Mesothelial cell of epicardium (in vitro differentiated cells): ENCODE measurements at regions not wholly inside any gene's neighbourhood (a gene's known extent, or its start where the extent isn't known, plus 50 kb on each side); places are given as distances from the start of the nearest gene placed in this dataset.
A peak's percentile ranks its signal among the peaks of the same experiment; 100 is the strongest.
"Not testable (repeated sequence)": the region's sequence is repeated elsewhere in the genome, so short reads cannot be mapped to it uniquely, and the experiment has no call there.

Experiments
- DNase-seq, 2 experiments: peaks; one replicate each; pipeline ENCODE4 v3.0.0; 2021; ENCODE audit warnings: low spot score in 2 of 2; ENCODE audit not compliant: unreplicated experiment in 2 of 2
- H3K27ac Mint-ChIP-seq: 2 replicates; pipeline ENCODE4 v1.8.0; 2021; ENCODE audit warnings: mixed read lengths
- H3K27me3 Mint-ChIP-seq: 2 replicates; pipeline ENCODE4 v1.8.0; 2021; ENCODE audit warnings: low read depth, mixed read lengths
- H3K36me3 Mint-ChIP-seq: 2 replicates; pipeline ENCODE4 v1.8.0; 2021; ENCODE audit warnings: mixed read lengths
- H3K4me1 Mint-ChIP-seq: 2 replicates; pipeline ENCODE4 v1.8.0; 2021; ENCODE audit warnings: mixed read lengths
- H3K4me3 Mint-ChIP-seq: 2 replicates; pipeline ENCODE4 v1.8.0; 2021; ENCODE audit warnings: mild to moderate bottlenecking, moderate library complexity, mixed read lengths
- H3K9me3 Mint-ChIP-seq: 2 replicates; pipeline ENCODE4 v1.8.0; 2021; ENCODE audit warnings: mixed read lengths
- CTCF ChIP-seq: fragments of 200-600 bp; sonication (generic); IDR thresholded peaks from one replicate; pipeline ENCODE4 v1.5.0; 2021; ENCODE audit warnings: antibody characterized with exemption; ENCODE audit not compliant: unreplicated experiment

GRCh38 chr10:35263827-35264226 is 72.5 kb upstream of the CCNY start:
- not testable (repeated sequence) for H3K27me3 Mint-ChIP-seq, H3K4me3 Mint-ChIP-seq, H3K36me3 Mint-ChIP-seq, DNase-seq, H3K9me3 Mint-ChIP-seq, H3K27ac Mint-ChIP-seq
- peaks cover 21% of the 10 kb centered on the region for H3K4me1 Mint-ChIP-seq

GRCh38 chr10:35264636-35265035 is 71.7 kb upstream of the CCNY start:
- not testable (repeated sequence) for H3K36me3 Mint-ChIP-seq, H3K27me3 Mint-ChIP-seq, DNase-seq, H3K4me3 Mint-ChIP-seq, H3K9me3 Mint-ChIP-seq
- peaks cover 26% of the 10 kb centered on the region for H3K4me1 Mint-ChIP-seq
- H3K27ac Mint-ChIP-seq = peak overlapping the region; percentile 10

GRCh38 chr10:35265435-35265834 is 70.9 kb upstream of the CCNY start:
- H3K36me3 Mint-ChIP-seq = no peaks in the 10 kb centered on the region
- no peak overlapping the region for H3K4me3 Mint-ChIP-seq
- H3K27ac Mint-ChIP-seq = peak overlapping the region; percentile 17
- no peak for DNase-seq
- peaks cover 32% of the 10 kb centered on the region for H3K4me1 Mint-ChIP-seq
- no peak for TF ChIP-seq CTCF
- H3K27me3 Mint-ChIP-seq = no peaks in the 10 kb centered on the region
- H3K9me3 Mint-ChIP-seq = peaks cover 4% of the 10 kb centered on the region

GRCh38 chr10:35268323-35268722 is 68.0 kb upstream of the CCNY start:
- TF ChIP-seq CTCF = no peak
- Mint-ChIP-seq H3K4me3 (no peak overlapping the region), H3K36me3 (no peaks in the 10 kb centered on the region), H3K4me1 (peaks cover 43% of the 10 kb centered on the region), H3K27ac (peak overlapping the region; percentile 90), H3K9me3 (peaks cover 4% of the 10 kb centered on the region), H3K27me3 (no peaks in the 10 kb centered on the region)
- no peak for DNase-seq

GRCh38 chr10:35268791-35269257 is 67.5 kb upstream of the CCNY start:
- Mint-ChIP-seq H3K4me1 (peaks cover 43% of the 10 kb centered on the region), H3K27me3 (no peaks in the 10 kb centered on the region), H3K36me3 (no peaks in the 10 kb centered on the region), H3K4me3 (no peak overlapping the region), H3K9me3 (peaks cover 1% of the 10 kb centered on the region), H3K27ac (peak overlapping the region; percentile 90)
- DNase-seq = no peak
- no peak for TF ChIP-seq CTCF

- Mint-ChIP-seq H3K36me3 (no peaks in the 10 kb centered on the region), H3K4me1 (peaks cover 40% of the 10 kb centered on the region), H3K9me3 (no peaks in the 10 kb centered on the region), H3K27ac (peak overlapping the region; percentile 55), H3K4me3 (no peak overlapping the region), H3K27me3 (no peaks in the 10 kb centered on the region)
- DNase-seq = no peak
- no peak for TF ChIP-seq CTCF
Measured at GRCh38 chr10:35270100-35270499, 66.2 kb upstream of the CCNY start.
